GM18870 (cell line): ENCODE measurements at regions not wholly inside any gene's neighbourhood (a gene's known extent, or its start where the extent isn't known, plus 50 kb on each side); places are given as distances from the start of the nearest gene placed in this dataset.
"Not testable (repeated sequence)": the region's sequence is repeated elsewhere in the genome, so short reads cannot be mapped to it uniquely, and the experiment has no call there.

ENCODE experiments used
- ATAC-seq: cut with Tn5 transposase; IDR thresholded peaks from one replicate; pipeline ENCODE4 v1.9.1; 2021; ENCODE audit warnings: moderate library complexity; ENCODE audit not compliant: unreplicated experiment

- no peak for ATAC-seq
Measured at GRCh38 chr12:124654666-124655047, 87.2 kb upstream of the NCOR2 start.

GRCh38 chr12:124653169-124653931 lies 85.9 kb upstream of the NCOR2 start:
- no peak for ATAC-seq

- no peak for ATAC-seq
Measured at GRCh38 chr12:124652661-124653060, 85.2 kb upstream of the NCOR2 start.

GRCh38 chr12:124651516-124652273 lies 84.3 kb upstream of the NCOR2 start:
- ATAC-seq, result no peak

- no peak for ATAC-seq
Measured at GRCh38 chr12:124650912-124651311, 83.5 kb upstream of the NCOR2 start.

- ATAC-seq, result no peak
Measured at GRCh38 chr12:124648710-124649384, 81.4 kb upstream of the NCOR2 start.

- no peak for ATAC-seq
Measured at GRCh38 chr12:124647316-124647715, 79.9 kb upstream of the NCOR2 start.

GRCh38 chr12:124646385-124647230 lies 79.2 kb upstream of the NCOR2 start:
- ATAC-seq, result no peak

- ATAC-seq, result no peak
Measured at GRCh38 chr12:124645530-124646244, 78.3 kb upstream of the NCOR2 start.

GRCh38 chr12:124643768-124644167 lies 76.4 kb upstream of the NCOR2 start:
- ATAC-seq, result not testable (repeated sequence)

- ATAC-seq, result no peak
Measured at GRCh38 chr12:124642105-124642504, 74.7 kb upstream of the NCOR2 start.

GRCh38 chr12:124641591-124641990 lies 74.2 kb upstream of the NCOR2 start:
- no peak for ATAC-seq

GRCh38 chr12:124640056-124640455 lies 72.6 kb upstream of the NCOR2 start:
- no peak for ATAC-seq

GRCh38 chr12:124639122-124639806 lies 71.9 kb upstream of the NCOR2 start:
- no peak for ATAC-seq

- ATAC-seq, result no peak
Measured at GRCh38 chr12:124637581-124637981, 70.2 kb upstream of the NCOR2 start.

- no peak for ATAC-seq
Measured at GRCh38 chr12:124637163-124637562, 69.8 kb upstream of the NCOR2 start.

GRCh38 chr12:124636138-124636978 lies 68.9 kb upstream of the NCOR2 start:
- ATAC-seq, result no peak

- no peak for ATAC-seq
Measured at GRCh38 chr12:124635316-124635715, 67.9 kb upstream of the NCOR2 start.
